Activated CD4-positive, alpha-beta T cell treated with anti-CD3 and anti-CD28 coated beads, Interleukin-2, amount 10 ng/mL, durations not matched to agents 7 days and 5 days (primary cell): ENCODE measurements at regions not wholly inside any gene's neighbourhood (a gene's known extent, or its start where the extent isn't known, plus 50 kb on each side); places are given as distances from the start of the nearest gene placed in this dataset.
"Not testable (repeated sequence)": the region's sequence is repeated elsewhere in the genome, so short reads cannot be mapped to it uniquely, and the experiment has no call there.

Experiments used
- CTCF ChIA-PET: fragments of 350-600 bp; sonication (Branson Sonifier 250); formaldehyde crosslinking; loops from one replicate; lab custom pipeline; 2021; ENCODE audit warnings: antibody characterized with exemption; lab: Charles Lee
- POLR2A ChIA-PET: fragments of 350-600 bp; sonication (Branson Sonifier 250); formaldehyde crosslinking; loops from one replicate; lab custom pipeline; 2021; ENCODE audit warnings: antibody characterized with exemption; lab: Charles Lee
- DNase-seq: peaks from one replicate; pipeline ENCODE4 v3.0.0-alpha.2; 2020
- H3K27ac Mint-ChIP-seq: one replicate; pipeline ENCODE4 v1.8.0; 2021; ENCODE audit warnings: mild to moderate bottlenecking, moderate library complexity, mixed read lengths
- H3K27me3 Mint-ChIP-seq: one replicate; pipeline ENCODE4 v1.8.0; 2021; ENCODE audit warnings: mixed read lengths
- H3K36me3 Mint-ChIP-seq: one replicate; pipeline ENCODE4 v1.8.0; 2021; ENCODE audit warnings: low read depth, mixed read lengths
- H3K4me1 Mint-ChIP-seq: one replicate; pipeline ENCODE4 v1.8.0; 2021; ENCODE audit warnings: mixed read lengths
- H3K4me3 Mint-ChIP-seq: one replicate; pipeline ENCODE4 v1.8.0; 2021; ENCODE audit warnings: mild to moderate bottlenecking, moderate library complexity, mixed read lengths
- H3K9me3 Mint-ChIP-seq: one replicate; pipeline ENCODE4 v1.8.0; 2021; ENCODE audit warnings: mixed read lengths

DNA sequence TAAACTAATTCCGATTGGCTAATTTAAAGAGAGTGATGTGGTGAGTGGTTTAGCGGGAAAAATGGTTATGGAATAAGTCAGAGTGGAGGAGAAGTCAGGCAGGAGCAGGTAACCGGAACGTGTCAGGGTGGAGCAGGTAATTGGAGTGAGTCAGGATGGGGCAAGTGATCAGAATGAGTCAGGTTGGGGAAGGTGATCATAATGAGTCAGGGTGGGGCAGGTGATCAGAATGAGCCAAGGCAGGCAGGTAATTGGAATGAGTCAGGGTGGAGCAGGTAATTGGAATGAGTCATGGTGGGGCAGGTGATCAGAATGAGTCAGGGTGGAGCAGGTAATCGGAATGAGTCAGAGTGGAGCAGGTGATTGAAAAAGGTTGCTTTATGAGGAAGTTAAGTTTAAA is 101.4 kb downstream of the TMEM167A start:
- Mint-ChIP-seq H3K36me3 (peaks cover 2% of the 10 kb centered on the region), H3K9me3 (peaks cover 28% of the 10 kb centered on the region), H3K27ac (no peak overlapping the region), H3K4me3 (no peak overlapping the region), H3K27me3 (no peaks in the 10 kb centered on the region), H3K4me1 (no peaks in the 10 kb centered on the region)
- no peak for DNase-seq
- ChIA-PET CTCF (interaction anchor here (0.9 kb wide), 1 partner anchor 26 kb away, joined by 3 read pairs; no protein-coding TSS in a partner anchor), POLR2A (no interaction called here)

DNA sequence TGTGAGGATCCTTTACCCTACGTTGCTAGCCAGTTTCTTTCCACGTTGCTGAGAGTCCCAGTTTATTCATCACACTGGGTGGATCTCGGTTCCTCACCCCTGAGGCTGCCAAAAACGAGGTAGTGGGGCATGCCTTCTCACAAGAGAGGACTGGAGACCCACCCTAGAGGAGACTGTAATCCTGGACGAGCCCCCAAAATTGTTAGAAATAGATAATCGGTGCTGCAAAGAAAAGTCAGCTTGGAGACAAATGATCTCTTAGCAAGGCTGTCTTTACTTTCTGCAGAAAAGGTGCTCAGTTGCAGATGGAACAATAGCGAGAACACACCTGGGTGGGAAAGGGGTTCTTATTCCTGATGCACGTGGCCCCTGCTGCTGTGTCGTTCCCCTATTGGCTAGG is 101.8 kb downstream of the TMEM167A start:
- CTCF ChIA-PET, result interaction anchor here (0.9 kb wide), 1 partner anchor 26 kb away, joined by 3 read pairs; no protein-coding TSS in a partner anchor
- Mint-ChIP-seq H3K9me3 (peaks cover 28% of the 10 kb centered on the region), H3K27ac (no peak overlapping the region), H3K4me1 (no peaks in the 10 kb centered on the region), H3K4me3 (no peak overlapping the region), H3K36me3 (peaks cover 2% of the 10 kb centered on the region), H3K27me3 (no peaks in the 10 kb centered on the region)
- DNase-seq, result no peak
- POLR2A ChIA-PET, result no interaction called here

DNA sequence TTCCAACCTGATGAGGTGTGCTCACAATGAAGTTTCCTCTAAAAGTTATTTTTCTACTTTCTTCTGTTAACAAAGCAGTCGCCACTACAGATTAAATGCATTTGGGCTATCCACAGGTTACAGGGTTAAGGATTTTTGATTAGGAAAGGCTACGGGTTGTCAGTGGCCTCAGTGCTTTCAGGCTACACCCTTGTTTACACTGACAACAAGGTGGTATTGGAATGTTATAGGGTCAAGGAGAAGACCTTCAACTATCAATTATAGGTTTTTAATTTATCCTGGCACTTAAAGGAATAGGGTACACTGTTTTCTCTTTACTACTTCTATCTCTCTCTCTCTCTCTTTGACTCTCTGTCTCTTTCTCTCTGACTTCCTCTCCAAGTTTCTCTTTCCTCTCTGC is 102.8 kb downstream of the TMEM167A start:
- CTCF ChIA-PET, H3K4me1 Mint-ChIP-seq, H3K27me3 Mint-ChIP-seq, H3K27ac Mint-ChIP-seq, H3K4me3 Mint-ChIP-seq, H3K36me3 Mint-ChIP-seq, POLR2A ChIA-PET, DNase-seq: not testable (repeated sequence)
- peaks cover 28% of the 10 kb centered on the region for H3K9me3 Mint-ChIP-seq

DNA sequence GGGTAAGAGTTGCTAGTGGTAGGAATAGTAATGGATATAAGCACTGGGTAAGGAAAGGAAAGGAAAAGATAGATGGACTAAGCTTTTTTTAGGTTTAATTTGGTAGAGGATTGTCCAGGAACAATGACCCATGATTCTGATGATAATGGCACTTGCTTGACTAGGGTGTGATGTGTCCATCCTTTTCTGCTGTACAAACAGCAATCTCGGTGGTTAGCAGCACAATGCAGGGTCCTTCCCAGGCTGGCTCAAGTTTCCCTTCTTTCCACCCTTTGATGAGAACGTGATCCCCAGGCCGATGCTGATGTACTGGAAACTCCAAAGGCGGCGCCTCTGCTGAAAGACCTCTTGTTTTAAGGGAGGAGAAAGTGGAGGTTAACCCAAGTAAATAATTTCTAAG is 105.3 kb downstream of the TMEM167A start:
- POLR2A ChIA-PET, result no interaction called here
- peaks cover 4% of the 10 kb centered on the region for H3K36me3 Mint-ChIP-seq
- no peak for DNase-seq

DNA sequence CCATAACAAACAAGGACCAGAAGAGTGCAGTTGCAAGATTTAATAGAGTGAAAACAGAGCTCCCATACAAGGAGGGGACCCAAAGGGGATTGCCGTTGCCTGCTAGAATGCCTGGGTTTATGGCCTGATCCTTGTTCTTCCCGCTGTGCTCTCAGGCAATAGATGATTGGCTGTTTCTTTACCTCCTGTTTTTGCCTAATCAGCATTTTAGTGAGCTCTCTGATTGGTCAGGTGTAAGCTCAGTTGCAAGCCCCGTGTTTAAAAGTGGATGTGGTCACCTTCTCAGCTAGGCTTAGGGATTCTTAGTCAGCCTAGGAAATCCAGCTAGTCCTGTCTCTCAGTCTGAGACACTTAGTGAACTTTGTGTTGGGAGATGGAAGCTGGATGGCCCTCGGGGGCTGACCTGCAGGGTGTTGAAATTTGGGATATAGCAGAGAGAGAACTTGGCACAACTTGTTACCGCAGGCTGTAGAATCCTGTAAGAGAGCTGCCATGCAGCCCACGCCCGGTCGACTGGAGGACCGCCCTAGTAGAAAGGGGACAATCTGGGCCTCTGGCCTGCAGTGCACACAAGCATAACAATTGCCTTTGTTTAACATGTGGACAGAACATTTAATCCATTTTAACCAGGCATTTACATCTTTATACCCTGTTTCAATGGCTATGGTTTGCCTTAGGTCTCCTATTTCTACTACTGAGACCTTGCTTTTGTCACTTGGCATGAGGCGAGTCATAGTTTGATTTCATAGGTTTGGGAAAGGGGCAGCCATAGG is 106.0 kb downstream of the TMEM167A start:
- CTCF ChIA-PET, H3K4me3 Mint-ChIP-seq, DNase-seq, H3K4me1 Mint-ChIP-seq, H3K36me3 Mint-ChIP-seq, POLR2A ChIA-PET, H3K27ac Mint-ChIP-seq, H3K27me3 Mint-ChIP-seq: not testable (repeated sequence)
- peaks cover 24% of the 10 kb centered on the region for H3K9me3 Mint-ChIP-seq

More for the DNA sequence above, 105.3 kb downstream of the TMEM167A start:
- CTCF ChIA-PET, result no interaction called here
- Mint-ChIP-seq H3K4me3 (no peak overlapping the region), H3K4me1 (peaks cover 2% of the 10 kb centered on the region), H3K9me3 (peaks cover 27% of the 10 kb centered on the region), H3K27ac (no peak overlapping the region), H3K27me3 (no peaks in the 10 kb centered on the region)

DNA sequence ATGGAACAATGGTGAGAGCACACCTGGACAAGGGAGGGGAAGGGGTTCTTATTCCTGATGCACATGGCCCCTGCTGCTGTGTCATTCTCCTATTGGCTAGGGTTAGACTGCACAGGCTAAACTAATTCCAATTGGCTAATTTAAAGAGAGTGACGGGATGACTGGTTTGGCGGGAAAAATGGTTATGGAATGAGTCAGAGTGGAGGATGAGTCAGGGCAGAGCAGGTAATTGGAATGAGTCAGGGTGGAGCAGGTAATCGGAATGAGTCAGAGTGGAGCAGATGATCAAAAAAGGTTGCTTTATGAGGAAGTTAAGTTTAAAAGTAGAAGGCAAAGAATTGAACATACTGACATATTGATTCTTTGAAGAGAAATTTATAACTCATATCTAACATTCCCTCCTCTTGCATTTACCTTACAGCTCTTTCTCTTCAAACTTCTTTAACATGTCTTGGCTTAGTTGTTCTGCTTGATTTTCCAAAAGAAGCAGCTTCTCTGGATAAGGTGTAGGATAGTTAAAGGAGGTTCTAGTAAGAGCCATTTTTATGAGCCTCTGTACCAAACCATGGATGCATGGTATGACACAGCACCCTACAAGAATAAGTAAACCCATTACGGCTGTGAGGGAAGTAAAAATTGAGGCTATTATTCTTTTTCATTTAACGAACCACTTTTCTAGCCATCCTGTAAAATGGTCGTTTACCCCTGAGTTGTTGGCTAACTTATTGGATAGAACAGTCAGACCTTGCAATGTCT is 107.8 kb downstream of the TMEM167A start:
- H3K4me1 Mint-ChIP-seq, H3K27me3 Mint-ChIP-seq, CTCF ChIA-PET, H3K36me3 Mint-ChIP-seq, POLR2A ChIA-PET, H3K27ac Mint-ChIP-seq, DNase-seq, H3K4me3 Mint-ChIP-seq: not testable (repeated sequence)
- H3K9me3 Mint-ChIP-seq, result peaks cover 12% of the 10 kb centered on the region

DNA sequence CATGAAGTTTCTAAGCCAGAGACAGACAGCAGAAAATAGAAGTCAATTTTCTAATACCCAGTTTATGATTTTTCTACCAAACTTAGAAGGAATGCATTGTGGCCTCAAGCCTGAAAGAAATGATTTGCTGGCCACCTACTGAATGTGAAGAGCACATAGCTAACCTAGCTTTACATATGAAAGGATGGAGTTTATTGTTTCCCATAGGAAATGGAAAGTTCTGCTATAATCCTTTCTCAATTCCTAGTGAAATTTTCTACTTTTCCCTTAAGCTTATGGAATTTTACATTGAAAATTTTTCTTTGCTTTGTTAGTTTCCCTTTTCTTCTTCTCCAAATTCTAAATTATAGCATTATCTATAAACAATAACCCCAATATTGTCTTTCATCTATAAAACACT is 110.1 kb downstream of the TMEM167A start:
- Mint-ChIP-seq H3K27ac (no peak overlapping the region), H3K4me3 (no peak overlapping the region), H3K4me1 (peaks cover 2% of the 10 kb centered on the region), H3K36me3 (peaks cover 1% of the 10 kb centered on the region), H3K9me3 (peaks cover 12% of the 10 kb centered on the region), H3K27me3 (no peaks in the 10 kb centered on the region)
- DNase-seq, result no peak
- ChIA-PET CTCF (no interaction called here), POLR2A (no interaction called here)

DNA sequence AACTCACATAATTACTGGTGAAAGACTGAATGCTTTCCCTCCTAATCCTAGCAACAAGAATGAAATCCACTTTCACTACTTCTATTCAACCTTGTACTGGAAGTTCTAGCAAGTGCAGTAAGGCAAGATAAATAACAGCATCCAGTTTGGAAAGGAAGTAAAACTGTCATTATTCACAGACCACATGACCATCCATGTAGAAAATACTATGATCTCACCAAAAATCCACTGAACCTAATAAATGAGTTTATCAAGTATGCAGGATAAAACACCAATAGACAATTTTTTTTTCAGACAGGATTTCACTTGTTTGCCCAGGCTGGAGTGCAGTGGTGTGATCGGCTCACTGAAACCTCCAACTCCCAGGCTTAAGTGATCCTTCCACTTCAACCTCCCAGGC is 117.7 kb downstream of the TMEM167A start:
- H3K27ac Mint-ChIP-seq, result no peak overlapping the region
- H3K4me1 Mint-ChIP-seq, result no peaks in the 10 kb centered on the region
- POLR2A ChIA-PET, result no interaction called here
- no peak overlapping the region for H3K4me3 Mint-ChIP-seq
- no peaks in the 10 kb centered on the region for H3K27me3 Mint-ChIP-seq
- H3K9me3 Mint-ChIP-seq, result peaks cover 9% of the 10 kb centered on the region
- H3K36me3 Mint-ChIP-seq, result no peaks in the 10 kb centered on the region
- no peak for DNase-seq
- CTCF ChIA-PET, result no interaction called here

DNA sequence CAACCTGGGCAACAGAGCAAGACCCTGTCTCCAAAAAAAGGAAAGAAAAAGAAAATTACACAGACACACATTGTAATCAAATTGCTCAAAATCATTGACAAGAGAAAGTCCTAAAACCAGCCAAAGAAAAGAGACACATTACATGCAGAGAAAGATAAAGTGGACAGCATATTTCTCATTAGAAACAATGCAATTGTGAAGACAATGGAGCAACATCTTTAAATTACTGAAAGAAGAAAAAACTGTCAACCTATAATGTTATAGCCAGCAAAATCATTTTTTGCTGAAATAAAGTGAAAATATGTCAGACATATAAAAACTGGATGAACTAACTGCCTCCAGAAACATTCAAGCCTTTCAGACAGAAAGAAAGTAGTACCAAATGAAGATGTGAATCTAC is 120.6 kb downstream of the TMEM167A start:
- Mint-ChIP-seq H3K9me3 (peaks cover 9% of the 10 kb centered on the region), H3K4me3 (no peak overlapping the region), H3K36me3 (no peaks in the 10 kb centered on the region), H3K4me1 (no peaks in the 10 kb centered on the region), H3K27me3 (no peaks in the 10 kb centered on the region), H3K27ac (no peak overlapping the region)
- ChIA-PET CTCF (no interaction called here), POLR2A (no interaction called here)
- no peak for DNase-seq

DNA sequence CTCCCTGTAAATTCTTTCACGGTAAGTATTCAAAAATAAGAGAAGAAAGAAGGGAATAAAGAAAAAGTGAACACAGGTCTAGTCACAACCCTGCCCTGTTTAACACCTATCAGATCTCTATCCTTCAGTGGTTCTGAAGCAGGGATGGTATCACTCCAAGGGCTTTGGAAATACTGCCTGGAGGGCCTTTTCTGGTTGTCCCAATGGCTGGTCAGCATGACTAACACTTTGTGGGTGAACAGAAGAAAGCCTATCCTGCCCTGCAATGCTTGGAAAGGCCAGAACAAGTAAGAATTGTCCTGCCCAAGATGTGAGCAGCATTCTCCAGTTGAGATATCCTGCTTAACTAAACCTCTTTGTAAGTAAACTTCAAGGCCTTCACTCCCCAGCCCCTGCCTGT is 124.9 kb downstream of the TMEM167A start:
- Mint-ChIP-seq H3K4me1 (no peaks in the 10 kb centered on the region), H3K36me3 (no peaks in the 10 kb centered on the region)

DNA sequence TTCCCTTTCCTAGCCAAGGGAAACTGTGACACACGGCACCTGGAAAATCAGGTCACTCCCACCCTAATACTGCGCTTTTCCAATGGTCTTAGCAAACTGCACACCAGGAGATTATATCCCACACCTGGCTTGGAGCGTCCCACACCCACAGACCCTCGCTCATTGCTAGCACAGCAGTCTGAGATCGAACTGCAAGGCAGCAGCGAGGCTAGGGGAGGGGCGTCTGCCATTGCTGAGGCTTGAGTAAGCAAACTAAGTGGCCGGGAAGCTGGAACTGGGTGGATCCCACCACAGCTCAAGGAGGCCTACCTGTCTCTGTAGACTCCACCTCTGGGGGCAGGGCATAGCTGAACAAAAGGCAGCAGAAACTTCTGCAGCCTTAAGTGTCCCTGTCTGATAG is 132.9 kb downstream of the TMEM167A start:
- H3K27me3 Mint-ChIP-seq, POLR2A ChIA-PET, DNase-seq, H3K4me3 Mint-ChIP-seq, H3K36me3 Mint-ChIP-seq, CTCF ChIA-PET, H3K4me1 Mint-ChIP-seq, H3K27ac Mint-ChIP-seq: not testable (repeated sequence)
- H3K9me3 Mint-ChIP-seq, result peaks cover 11% of the 10 kb centered on the region

More for the DNA sequence above, 124.9 kb downstream of the TMEM167A start:
- Mint-ChIP-seq H3K4me3 (no peak overlapping the region), H3K9me3 (peaks cover 13% of the 10 kb centered on the region), H3K27me3 (no peaks in the 10 kb centered on the region), H3K27ac (no peak overlapping the region)
- CTCF ChIA-PET, result no interaction called here
- POLR2A ChIA-PET, result no interaction called here
- DNase-seq, result no peak

DNA sequence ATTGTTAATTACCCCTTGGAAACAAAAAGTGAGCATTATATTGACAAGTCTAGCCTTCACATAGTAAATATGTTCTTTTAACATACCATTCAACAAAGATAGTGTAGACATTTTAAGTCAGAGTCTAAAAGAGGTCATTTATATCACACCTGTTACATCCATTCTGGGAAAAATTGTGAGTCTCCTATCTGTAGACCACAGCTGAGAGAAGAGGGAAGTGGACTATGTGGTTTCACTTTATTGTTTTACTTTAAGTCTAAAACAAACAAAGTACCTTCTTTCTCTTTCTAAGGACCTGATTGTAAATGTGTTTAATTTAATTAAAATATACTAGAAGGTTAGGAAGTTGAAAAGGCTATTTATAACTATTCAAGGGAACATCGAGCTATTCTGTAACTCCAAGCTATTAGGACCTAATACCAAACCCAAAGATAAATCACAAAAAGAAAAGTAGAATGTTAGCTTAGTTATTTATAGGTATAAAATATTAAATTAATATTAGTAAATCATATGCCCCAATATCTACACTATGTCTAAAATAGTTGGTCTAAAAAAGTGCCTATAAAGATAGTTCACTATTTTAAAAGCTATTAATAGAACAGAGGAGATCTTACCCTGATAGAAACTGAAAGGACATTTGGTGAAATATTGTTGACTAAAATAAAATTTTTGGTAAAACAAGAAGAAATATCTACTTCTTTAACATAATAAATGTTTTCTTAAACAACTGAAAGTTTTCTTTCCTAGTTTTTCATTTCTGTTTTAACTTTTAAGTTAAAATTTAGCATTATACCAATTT is 134.9 kb downstream of the TMEM167A start:
- ChIA-PET POLR2A (no interaction called here), CTCF (interaction anchor here (0.9 kb wide), 1 partner anchor 290 kb away, joined by 4 read pairs; no protein-coding TSS in a partner anchor)
- H3K27me3 Mint-ChIP-seq, result no peaks in the 10 kb centered on the region
- H3K9me3 Mint-ChIP-seq, result peaks cover 6% of the 10 kb centered on the region
- no peaks in the 10 kb centered on the region for H3K36me3 Mint-ChIP-seq
- DNase-seq, result no peak
- no peak overlapping the region for H3K4me3 Mint-ChIP-seq
- H3K27ac Mint-ChIP-seq, result no peak overlapping the region
- H3K4me1 Mint-ChIP-seq, result no peaks in the 10 kb centered on the region
